ENCODE measurements at regions not wholly inside any gene's neighbourhood (a gene's known extent, or its start where the extent isn't known, plus 50 kb on each side); places are given as distances from the start of the nearest gene placed in this dataset.

DNA sequence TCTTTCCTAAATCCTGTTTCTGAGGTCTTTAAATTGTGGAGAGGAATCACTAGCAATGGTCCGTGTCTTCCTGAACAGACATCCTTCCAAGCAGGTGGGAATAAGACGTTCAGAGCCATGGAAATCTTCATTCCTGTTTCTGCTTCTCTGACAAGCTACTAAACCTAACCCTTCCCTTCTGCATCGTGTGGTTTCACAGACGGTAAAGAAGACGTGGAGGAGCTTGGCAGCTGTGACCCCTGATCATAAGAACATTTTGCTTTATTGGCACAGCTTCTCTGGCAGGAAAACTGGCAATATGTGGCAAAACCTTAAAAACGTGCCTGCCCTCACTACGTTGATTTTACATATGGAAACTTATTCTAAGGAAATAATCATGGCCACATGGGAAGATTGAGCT, 63.0 kb upstream of the LOXL4 start:
- TF ChIP-seq POLR2A (IDR thresholded peaks at IDR 0.05) (no peak), CTCF (IDR thresholded peaks at IDR 0.05 in 8 of 11, conservative IDR thresholded peaks at IDR 0.05 in 3 of 11) (no peak), POLR2AphosphoS5 (IDR thresholded peaks at IDR 0.05) (no peak)

Measured in spleen (tissue), 7 donors.